HG03521 (cell line): ENCODE measurements at regions not wholly inside any gene's neighbourhood (a gene's known extent, or its start where the extent isn't known, plus 50 kb on each side); places are given as distances from the start of the nearest gene placed in this dataset.

Experiments
- ATAC-seq: cut with Tn5 transposase; IDR thresholded peaks from one replicate; pipeline ENCODE4 v1.9.1; 2021; ENCODE audit warnings: mild to moderate bottlenecking, moderate library complexity; ENCODE audit not compliant: unreplicated experiment

DNA sequence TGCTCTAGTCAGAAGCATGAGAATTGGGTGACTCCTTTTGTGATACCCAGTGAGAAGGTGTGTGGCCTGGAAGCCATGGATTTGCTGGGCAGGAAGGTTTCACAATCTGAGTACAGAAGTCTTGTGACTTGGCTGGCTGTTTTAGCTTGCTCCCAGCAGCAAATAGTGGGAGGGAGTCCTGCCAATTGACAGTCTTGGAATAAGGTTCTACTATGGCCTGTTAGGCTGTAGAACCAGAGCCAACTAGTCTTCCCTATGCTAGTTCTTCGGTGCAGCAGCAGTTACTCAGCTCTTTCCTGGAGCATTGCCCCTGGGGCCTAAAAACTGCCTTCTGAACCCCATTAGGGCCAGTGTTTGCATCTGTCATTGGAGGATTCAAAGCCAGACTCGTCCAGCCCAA is 1935.4 kb upstream of the PCDH20 start:
- no peak for ATAC-seq

DNA sequence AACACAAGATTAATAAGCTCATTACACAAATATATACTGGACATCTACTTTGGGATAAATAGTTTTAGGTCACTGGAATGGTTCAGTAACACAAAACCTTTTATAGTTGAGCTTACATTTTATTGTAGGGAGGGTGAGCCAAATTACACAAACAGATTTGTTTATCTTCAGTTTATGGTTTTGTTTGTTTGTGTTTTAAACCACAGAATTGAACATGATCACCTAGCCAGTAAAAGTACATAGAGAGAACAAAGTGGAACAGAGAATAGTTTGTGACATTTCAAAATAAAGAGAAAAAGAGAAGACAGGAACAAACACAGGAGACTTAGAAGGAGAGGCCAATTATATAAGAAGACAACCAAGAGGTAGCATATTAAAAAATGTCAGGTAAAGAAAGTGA is 1930.2 kb upstream of the PCDH20 start:
- no peak for ATAC-seq

DNA sequence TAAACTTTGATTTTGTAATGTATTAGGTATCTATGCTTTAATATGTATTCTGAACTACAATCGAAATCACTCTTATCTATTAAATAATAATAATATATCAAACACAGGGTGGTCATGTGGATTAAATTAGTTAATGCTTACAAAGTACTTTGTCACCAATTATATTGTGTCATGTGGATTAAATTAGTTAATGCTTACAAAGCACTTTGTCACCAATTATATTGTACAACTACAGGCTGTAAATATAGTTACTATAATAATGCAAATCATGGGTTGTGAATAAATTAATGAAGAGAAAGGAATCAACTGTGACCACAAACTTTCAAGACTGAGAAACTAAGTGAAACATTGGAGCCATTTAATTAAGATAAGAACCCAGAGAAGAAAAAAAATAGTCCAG is 1929.1 kb upstream of the PCDH20 start:
- no peak for ATAC-seq

DNA sequence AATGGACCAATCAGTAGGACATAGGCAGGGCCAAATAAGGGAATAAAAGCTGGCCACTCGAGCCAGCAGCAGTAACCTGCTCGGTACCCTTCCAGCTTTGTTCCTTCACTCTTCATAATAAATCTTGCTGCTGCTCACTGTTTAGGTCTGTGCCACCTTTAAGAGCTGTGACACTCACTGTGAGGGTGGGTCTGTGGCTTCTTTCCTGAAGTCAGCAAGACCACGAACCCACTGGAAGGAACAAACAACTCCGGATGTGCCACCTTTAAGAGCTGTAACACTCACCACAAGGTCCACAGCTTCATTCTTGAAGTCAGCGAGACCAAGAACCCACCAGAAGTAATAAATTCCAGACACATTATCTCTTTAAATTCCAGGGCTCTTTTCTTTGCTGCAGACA is 1922.3 kb upstream of the PCDH20 start:
- ATAC-seq = no peak

DNA sequence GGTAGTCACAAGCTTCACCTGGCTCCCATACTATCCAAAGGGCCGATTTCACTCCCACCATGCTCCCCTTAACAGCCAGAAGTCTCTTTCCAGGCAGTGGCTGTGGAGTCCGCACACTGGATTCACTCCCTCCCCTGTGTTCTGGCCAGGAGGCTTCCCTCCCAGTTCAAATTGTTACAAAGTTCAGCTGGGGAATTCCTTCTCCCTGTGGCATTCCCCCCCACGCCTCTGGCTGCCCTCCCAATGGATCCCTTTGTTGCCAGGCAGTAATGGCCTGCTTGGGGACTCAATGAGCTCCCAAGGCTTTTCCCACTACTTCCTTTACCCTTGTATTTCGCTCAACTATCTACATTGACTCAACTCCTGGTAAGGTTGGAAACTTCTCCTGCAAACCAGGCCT is 1921.4 kb upstream of the PCDH20 start:
- no peak for ATAC-seq

DNA sequence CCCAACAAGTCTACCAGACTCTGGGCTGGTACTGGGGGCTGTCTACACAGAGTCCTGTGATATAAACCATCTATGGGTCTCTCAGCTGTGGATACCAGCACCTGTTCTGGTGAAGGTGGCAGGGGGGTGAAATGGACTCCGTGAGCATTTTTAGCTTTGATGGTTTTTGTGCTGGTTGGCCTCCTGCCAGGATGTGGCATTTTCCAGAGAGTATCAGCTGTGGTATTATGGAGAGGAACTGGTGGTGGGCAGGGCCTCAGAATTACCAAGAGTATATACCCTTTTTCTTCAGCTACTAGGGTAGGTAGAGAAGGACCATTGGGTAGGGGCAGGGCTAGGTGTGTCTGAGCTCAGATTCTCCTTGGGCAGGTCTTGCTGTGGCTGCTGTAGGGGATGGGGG is 1920.9 kb upstream of the PCDH20 start:
- no peak for ATAC-seq

DNA sequence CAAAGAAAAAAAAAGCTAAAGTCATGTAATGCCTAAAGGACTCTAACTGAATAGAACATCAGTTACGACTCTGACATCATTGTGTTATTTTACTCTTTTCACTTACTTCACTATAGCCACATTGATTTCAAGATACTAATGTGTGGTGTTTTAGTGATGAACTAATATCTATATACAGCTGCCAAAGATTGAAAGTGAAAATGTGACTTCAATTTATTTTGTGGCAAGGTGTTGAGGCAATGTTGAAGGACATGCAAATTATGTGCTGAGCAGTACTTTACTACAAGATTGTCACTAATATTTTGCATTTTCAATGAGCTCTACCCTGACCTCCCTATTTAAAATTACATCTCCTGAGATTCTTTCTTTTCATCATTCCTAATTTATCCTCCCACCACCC is 1911.9 kb upstream of the PCDH20 start:
- ATAC-seq = no peak

DNA sequence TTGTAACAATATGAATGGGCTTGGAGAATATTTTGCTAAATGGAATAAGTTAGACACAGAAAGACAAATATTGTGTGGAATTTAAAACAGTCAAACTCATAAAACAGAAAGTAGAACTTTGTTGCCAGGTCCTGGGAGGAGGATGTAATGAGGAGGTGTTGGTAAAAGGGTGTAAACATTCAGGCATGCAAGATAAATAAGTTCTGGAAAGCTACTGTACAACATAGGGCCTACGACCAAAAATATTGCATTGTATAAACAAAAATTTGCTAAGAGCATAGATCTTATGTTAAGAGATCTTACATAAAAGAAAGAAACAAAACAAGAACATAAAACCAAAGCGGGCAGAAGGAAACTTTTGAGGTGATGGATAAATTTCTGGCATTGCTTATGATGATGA is 1907.8 kb upstream of the PCDH20 start:
- ATAC-seq = no peak

DNA sequence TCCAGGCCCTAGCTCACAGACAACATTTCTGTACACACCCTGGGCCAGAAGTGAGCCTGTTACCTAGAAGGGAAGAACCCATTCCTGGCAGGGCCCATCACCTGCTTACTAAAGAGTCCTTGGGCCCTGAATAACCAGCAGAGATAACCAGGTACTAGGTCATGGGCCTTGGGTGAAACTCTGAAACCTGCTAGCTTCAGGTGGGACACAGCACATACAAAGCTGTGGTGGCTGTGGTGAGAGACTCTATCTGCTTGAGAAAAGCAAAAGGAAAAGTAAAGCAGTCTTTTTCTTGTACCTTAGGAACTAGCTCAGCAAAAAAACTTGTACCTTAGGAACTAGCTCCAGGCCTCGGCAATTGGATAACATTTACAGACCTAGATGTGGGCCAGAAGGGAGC is 1895.9 kb upstream of the PCDH20 start:
- no peak for ATAC-seq

DNA sequence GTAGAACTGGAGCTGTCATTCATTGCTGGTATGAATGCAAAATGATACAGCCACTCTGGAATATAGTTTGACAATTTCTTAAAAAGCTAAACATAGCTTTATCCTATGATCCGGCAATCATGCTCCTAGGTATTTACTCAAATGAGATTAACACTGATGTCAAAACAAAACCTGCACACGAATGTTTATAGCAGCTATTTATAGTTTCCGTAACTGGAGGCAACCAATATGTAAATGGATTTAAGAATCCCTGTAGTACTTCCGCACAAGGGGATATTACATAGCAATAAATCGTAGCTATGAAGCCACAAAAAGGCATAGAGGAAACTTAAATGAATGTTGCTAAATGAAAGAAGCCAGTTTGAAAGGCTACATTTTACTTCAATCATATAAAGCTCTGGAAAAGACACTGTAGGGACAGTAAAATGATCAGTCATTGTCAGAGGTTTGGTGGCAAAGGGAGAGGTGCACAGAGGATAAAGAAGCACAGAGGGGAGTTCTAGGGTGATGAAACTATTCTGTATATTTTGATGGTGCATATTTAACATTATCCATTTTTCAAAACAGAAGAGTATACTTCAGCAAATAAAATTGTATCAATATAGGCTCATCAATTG is 1893.0 kb upstream of the PCDH20 start:
- ATAC-seq = no peak

DNA sequence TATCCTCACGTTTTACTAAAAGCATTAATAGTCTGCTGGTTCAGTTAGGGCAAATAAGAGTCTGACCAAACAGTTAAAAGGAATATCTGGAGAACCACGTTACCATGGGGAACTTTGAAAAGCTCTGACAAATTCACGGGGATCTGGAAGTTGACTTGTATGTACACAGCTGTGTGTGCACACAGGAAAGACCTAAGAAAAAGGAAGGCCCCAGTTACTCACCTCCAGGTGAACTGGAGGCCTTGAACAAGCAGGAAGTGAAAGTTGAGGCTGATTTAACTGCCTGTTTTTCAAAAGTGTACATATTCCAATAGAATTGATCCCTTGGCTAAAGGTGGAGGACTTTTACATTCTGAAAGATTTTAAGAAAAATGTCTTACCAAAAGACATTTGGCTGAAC is 1891.6 kb upstream of the PCDH20 start:
- no peak for ATAC-seq

DNA sequence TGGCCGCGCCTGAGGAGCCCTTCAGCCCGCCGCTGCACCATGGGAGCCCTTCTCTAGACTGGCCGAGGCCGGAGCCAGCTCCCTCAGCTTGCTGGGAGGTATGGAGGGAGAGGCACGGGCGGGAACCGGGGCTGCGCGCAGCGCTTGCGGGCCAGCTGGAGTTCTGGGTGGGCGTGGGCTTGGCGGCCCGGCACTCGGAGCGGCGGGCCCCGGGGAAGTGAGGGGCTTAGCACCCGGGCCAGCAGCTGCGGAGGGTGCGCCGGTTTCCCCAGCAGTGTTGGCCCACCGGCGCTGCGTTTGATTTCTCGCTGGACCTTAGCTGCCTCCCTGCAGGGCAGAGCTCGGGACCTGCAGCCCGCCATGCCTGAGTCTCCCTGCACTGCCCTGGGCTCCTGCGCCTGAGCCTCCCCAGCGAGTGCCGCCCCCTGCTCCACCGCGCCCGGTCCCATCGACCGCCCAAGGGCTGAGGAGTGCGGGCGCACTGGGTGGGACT is 1890.0 kb upstream of the PCDH20 start:
- no peak for ATAC-seq

DNA sequence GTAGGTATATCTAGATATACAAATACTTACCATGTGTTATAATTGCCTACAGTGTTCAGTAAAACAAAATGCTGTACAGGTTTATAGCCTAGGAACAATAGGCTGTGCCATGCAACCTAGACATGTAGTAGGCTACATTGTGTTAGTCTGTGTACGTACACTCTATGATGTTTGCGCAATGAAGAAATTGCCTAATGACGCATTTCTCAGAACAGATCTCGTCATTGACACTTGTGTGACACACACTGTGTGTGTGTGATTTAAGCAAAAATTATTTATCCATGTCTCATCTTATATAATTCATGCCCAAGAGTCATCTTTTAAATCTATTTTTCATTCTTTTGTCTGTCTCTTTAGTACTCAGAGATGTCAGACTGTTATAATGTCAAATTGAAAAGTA is 1888.8 kb upstream of the PCDH20 start:
- no peak for ATAC-seq

DNA sequence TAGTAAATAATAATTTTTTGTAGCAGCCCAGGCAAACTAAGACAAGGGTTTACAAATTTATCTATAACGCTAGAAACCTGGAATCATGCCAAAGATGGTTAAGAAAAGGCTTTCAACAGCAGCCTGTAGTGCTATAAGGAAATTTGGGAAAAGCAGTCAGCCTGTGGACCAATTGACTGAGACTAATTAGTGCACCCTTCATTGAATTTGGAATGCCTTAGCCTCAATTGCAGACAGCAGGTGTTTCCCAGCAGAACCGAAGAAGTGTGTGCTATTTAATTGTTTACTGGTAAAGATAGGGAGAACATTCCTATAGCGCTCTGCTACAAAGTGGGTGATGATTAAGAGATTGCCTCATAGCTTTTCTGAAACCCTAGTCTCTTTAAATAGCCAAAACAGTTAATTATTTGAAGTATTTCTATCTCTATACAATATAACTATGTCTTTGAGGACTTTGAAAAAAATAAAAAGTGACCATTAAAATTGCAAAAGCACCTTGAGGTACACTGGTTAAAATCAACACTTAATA is 1884.3 kb upstream of the PCDH20 start:
- no peak for ATAC-seq

DNA sequence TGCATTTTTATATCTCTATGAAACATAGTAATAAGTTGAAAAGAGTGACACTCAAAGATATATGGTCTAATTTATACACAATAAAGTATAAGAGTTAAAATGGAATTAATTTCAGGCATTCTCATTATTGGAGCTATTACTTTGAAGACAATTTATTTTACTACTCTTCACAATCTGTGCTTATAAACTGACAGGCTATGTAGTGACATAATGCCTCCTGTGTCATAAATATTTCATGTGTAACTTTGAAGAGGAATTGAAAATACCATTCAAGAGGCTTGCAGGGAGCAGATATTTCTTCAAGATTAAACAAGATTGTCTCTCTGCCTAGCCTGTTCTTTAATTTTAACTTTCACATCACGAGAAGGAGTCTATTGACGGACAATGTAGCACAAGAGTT is 1881.5 kb upstream of the PCDH20 start:
- no peak for ATAC-seq

DNA sequence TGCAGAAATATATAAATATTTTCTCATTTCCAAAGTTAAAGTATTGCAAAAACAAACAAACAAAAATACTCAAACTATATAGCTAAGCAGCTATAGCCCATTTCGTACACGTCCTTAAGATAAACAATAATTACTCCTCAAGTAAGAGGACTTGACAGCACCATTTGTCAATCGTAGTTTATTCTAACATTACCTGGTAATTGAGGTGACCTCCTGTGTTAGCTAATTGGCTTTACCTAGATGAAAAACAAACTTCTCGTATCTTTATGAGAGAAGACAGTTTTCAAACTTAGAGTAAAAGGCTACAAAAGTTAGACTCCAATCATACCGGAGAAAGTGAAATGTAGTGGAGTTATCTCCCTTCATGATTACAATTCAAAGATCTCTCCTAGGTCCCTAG is 1876.1 kb upstream of the PCDH20 start:
- ATAC-seq = no peak

DNA sequence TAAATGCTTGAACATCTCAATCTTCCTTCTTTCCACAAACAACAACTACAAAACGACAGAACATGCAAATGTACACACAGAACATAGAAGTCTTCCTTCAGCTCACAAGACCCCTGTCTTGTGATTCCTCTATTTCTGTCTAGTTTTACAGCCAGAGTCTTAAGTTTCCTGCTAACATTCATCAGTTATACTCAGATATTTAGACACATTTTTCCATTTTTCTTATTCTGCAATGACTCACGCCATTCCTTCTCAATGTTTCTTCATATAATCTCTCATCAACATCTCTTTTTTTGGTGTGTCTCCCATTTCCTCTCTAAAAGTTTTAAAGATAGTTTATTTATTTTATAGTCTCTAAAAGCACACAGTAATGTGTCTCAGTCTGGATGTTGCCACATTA is 1872.9 kb upstream of the PCDH20 start:
- no peak for ATAC-seq

DNA sequence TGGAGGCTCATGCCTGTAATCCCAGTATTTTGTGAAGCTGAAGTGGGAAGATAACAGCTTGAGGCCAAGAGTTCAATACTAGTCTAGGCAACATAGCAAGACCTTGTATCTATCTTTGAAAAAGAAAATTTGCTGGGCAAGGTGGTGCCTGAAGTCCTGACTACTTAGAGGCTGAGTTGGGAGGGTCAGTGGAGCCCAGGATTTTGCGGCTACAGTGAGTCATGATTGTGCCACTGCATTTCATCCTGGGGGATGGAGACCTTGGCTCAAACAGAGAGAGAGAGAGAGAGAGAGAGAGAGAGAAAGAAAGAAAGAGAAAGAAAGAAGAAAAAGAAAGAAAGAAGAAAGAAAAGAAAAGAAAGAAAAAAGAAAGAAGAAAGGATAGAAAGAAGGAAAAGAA is 1872.3 kb upstream of the PCDH20 start:
- no peak for ATAC-seq

DNA sequence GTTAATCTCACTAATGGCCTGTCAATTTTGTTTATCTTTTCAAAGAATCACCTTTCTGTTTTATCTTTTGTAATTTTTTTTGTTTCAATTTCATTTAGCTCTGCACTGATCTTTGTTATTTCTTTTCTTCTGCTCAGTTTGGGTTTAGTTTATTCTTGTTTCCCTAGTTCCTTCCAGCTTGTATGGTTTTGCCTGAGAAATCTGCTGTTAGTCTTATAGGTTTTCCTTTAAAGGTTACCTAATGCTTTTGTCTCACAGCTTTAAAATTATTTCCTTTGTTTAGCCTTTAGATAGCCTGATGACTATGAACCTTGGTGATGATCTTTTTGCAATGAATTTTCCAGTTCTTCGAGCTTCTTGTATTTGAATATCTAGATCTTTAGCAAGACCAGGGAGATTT is 1869.8 kb upstream of the PCDH20 start:
- no peak for ATAC-seq

DNA sequence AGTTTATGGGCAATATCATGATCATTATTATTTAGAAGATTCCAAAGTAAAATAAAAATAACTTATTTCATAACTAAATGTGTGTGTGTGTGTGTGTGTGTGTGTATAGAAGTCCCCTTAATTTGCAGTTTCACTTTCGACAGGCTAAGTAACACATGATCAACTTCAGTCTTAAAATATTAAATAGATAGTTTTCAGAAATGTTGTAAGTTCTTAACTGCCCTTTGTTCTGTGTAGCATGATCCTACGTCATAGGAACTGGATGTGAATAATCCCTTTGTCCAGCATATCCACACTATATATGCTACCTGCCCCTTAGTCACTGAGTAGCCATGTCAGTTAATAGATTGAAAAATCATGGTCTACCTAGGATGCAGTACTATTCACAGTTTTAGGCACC is 1863.5 kb upstream of the PCDH20 start:
- ATAC-seq = no peak

DNA sequence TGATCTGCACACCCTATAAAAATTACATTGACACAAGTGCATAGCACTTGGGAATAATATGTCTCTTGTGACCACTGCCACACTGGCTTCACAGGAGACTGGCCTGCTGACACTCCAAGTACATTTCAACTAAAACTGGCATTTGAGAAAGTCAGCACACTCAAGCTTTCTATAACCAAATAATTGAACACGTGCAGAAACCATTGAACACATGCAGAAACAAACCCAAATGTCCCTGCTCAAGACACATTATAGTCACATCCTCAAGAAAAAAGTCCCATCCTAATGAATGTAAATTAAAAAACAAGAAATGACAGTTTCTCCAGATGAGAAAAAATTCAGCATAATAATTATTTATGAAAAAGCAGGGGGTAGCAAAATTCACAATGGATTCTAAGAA is 1859.1 kb upstream of the PCDH20 start:
- no peak for ATAC-seq

DNA sequence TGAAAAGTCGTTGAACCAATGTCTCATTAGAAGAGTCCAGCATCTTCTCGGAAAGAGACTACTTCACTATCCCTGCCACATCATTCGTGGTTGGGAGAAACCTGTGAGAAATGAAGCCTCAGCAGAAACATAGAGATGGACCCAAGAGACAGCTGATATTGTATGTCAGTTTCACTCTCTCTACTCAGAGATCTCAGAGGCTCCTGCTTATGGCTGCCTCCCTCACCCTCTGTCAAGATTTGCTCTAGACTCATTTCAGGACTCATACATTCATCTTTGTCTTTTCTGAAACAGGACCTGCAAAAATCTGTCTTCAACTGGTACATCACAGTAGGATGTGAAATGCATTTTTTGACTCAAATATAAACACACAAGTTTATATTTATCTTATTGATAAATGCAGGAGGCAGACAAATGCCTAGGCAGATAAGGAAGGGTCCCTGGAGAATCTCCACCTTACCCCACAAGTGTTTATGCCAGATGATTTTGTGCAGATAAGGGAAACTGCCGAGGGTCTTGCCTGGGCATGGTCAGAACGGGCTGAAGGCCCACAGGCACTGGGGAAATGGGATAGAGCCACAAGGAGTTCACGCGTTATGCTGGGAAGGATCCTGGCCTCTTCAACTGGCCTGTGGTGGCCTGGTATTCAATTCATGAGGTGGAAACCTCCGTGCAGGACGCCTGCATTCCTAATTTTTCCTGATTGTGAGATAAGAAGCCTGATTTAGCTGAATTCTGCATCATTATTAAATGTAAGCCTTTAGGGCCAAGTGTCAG is 1834.0 kb upstream of the PCDH20 start:
- ATAC-seq = no peak
